T-helper 2 cell treated with Interferon-gamma antibody and Interleukin-4, amounts not matched to agents 5 μg/mL and 100 μg/mL, for 36 hours (primary cell): ENCODE measurements at regions not wholly inside any gene's neighbourhood (a gene's known extent, or its start where the extent isn't known, plus 50 kb on each side); places are given as distances from the start of the nearest gene placed in this dataset.
"Not testable (repeated sequence)": the region's sequence is repeated elsewhere in the genome, so short reads cannot be mapped to it uniquely, and the experiment has no call there.

Experiments
- DNase-seq: peaks from one replicate; pipeline ENCODE4 v3.0.0; 2021; ENCODE audit warnings: low spot score
- H3K27ac Mint-ChIP-seq: one replicate; pipeline ENCODE4 v1.8.0; 2021; ENCODE audit warnings: mild to moderate bottlenecking, mixed read lengths
- H3K27me3 Mint-ChIP-seq: one replicate; pipeline ENCODE4 v1.8.0; 2021; ENCODE audit warnings: low read depth, mixed read lengths
- H3K36me3 Mint-ChIP-seq: one replicate; pipeline ENCODE4 v1.8.0; 2021; ENCODE audit warnings: low read depth, mixed read lengths
- H3K4me1 Mint-ChIP-seq: one replicate; pipeline ENCODE4 v1.8.0; 2021; ENCODE audit warnings: low read depth, mixed read lengths
- H3K4me3 Mint-ChIP-seq: one replicate; pipeline ENCODE4 v1.8.0; 2022; ENCODE audit warnings: mild to moderate bottlenecking, moderate library complexity, mixed read lengths
- H3K9me3 Mint-ChIP-seq: one replicate; pipeline ENCODE4 v1.8.0; 2021; ENCODE audit warnings: mixed read lengths

DNA sequence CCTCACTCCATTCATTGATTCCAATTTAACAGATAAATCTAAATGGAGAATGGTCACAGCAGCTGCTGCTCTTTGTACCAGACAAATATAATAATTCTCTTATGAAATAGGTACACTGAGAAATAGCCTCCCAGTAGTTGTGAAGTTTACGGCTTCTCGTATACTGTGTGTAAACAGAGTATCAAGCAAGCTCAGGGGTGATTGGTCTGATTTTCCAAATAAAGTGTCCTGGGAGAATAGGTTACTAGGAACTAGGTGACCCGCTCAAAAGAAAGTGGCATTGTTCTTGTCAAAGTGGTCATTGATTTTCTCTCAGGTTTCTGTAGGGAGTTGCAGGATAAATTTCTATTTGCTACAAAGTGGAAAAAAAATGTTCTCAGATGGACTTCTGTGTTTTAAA is 838.2 kb downstream of the RAPGEF2 start:
- Mint-ChIP-seq H3K27me3 (no peaks in the 10 kb centered on the region), H3K4me1 (no peaks in the 10 kb centered on the region), H3K9me3 (no peaks in the 10 kb centered on the region), H3K4me3 (no peak overlapping the region), H3K36me3 (no peaks in the 10 kb centered on the region), H3K27ac (no peak overlapping the region)
- no peak for DNase-seq

- no peak overlapping the region for H3K4me3 Mint-ChIP-seq
- H3K9me3 Mint-ChIP-seq: no peaks in the 10 kb centered on the region
- H3K27me3 Mint-ChIP-seq: no peaks in the 10 kb centered on the region
- DNase-seq: no peak
- H3K27ac Mint-ChIP-seq: no peak overlapping the region
- no peaks in the 10 kb centered on the region for H3K4me1 Mint-ChIP-seq
- H3K36me3 Mint-ChIP-seq: no peaks in the 10 kb centered on the region
Measured at GRCh38 chr4:159944477-159944876, 841.6 kb downstream of the RAPGEF2 start.

- H3K36me3 Mint-ChIP-seq: no peaks in the 10 kb centered on the region
- no peak for DNase-seq
Measured at GRCh38 chr4:159946983-159947615, 844.2 kb downstream of the RAPGEF2 start.

GRCh38 chr4:159950707-159951106 is 847.8 kb downstream of the RAPGEF2 start:
- Mint-ChIP-seq H3K9me3 (no peaks in the 10 kb centered on the region), H3K4me3 (no peak overlapping the region), H3K4me1 (no peaks in the 10 kb centered on the region), H3K36me3 (no peaks in the 10 kb centered on the region), H3K27me3 (no peaks in the 10 kb centered on the region), H3K27ac (no peak overlapping the region)
- DNase-seq: no peak

More at GRCh38 chr4:159946983-159947615, 844.2 kb downstream of the RAPGEF2 start:
- Mint-ChIP-seq H3K27ac (no peak overlapping the region), H3K4me1 (no peaks in the 10 kb centered on the region), H3K27me3 (no peaks in the 10 kb centered on the region), H3K4me3 (no peak overlapping the region), H3K9me3 (no peaks in the 10 kb centered on the region)

DNA sequence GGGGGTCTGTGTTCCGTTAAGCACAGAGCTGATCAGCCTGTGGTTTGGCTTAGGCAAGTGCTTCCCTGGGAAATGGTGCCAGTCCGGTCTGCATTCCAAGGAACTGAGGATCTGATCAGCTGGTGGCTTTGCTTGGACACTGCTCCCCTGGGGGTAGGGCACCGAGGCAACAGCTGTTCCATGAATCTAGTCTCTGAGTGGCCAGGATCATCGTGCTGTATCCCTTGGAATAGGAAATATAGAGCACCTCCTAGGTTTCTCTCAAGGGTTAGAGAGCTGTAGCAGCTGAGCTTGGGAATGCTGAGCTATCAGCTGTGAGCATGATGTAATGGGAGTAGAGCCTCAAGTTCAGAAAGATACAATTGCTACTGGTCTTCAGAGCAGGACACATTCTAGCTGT is 863.9 kb downstream of the RAPGEF2 start:
- Mint-ChIP-seq H3K36me3 (no peaks in the 10 kb centered on the region), H3K4me1 (no peaks in the 10 kb centered on the region), H3K27ac (no peak overlapping the region), H3K27me3 (no peaks in the 10 kb centered on the region), H3K9me3 (no peaks in the 10 kb centered on the region), H3K4me3 (no peak overlapping the region)
- DNase-seq: no peak

DNA sequence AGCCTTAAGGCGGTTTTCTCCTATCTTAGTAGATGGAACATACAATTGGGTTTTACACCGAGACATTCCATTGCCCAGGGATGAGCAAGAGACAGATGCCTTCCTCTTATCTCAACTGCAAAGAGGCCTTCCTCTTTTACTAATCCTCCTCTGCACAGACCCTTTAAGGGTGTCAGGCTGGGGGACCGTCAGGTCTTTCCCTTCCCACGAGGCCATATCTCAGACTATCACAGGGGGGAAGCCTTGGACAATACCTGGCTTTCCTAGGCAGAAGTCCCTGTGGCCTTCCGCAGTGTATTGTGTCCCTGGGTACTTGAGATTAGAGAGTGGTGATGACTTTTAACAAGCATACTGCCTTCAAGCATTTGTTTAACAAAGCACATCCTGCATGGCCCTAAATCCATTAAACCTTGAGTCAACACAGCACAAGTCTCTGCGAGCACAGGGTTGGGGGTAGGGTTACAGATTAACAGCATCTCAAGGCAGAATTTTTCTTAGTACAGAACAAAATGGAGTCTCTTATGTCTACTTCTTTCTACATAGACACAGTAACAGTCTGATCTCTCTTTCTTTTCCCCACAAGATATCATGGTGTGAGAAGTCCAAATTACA is 874.1 kb downstream of the RAPGEF2 start:
- not testable (repeated sequence) for H3K4me3 Mint-ChIP-seq, DNase-seq, H3K27me3 Mint-ChIP-seq, H3K36me3 Mint-ChIP-seq, H3K4me1 Mint-ChIP-seq, H3K9me3 Mint-ChIP-seq, H3K27ac Mint-ChIP-seq

- Mint-ChIP-seq H3K4me3 (no peak overlapping the region), H3K36me3 (no peaks in the 10 kb centered on the region), H3K27ac (no peak overlapping the region), H3K9me3 (no peaks in the 10 kb centered on the region), H3K4me1 (no peaks in the 10 kb centered on the region), H3K27me3 (no peaks in the 10 kb centered on the region)
- DNase-seq: no peak
Measured at GRCh38 chr4:159977907-159978617, 875.2 kb downstream of the RAPGEF2 start.

- Mint-ChIP-seq H3K4me3 (no peak overlapping the region), H3K4me1 (no peaks in the 10 kb centered on the region), H3K27ac (no peak overlapping the region), H3K27me3 (no peaks in the 10 kb centered on the region), H3K36me3 (no peaks in the 10 kb centered on the region), H3K9me3 (no peaks in the 10 kb centered on the region)
- no peak for DNase-seq
Measured at GRCh38 chr4:159979351-159979750, 876.5 kb downstream of the RAPGEF2 start.

GRCh38 chr4:159979953-159980352 is 877.1 kb downstream of the RAPGEF2 start:
- Mint-ChIP-seq H3K27ac (no peak overlapping the region), H3K4me1 (no peaks in the 10 kb centered on the region), H3K27me3 (no peaks in the 10 kb centered on the region), H3K36me3 (no peaks in the 10 kb centered on the region), H3K4me3 (no peak overlapping the region), H3K9me3 (no peaks in the 10 kb centered on the region)
- no peak for DNase-seq

- no peaks in the 10 kb centered on the region for H3K36me3 Mint-ChIP-seq
- H3K9me3 Mint-ChIP-seq: no peaks in the 10 kb centered on the region
- no peaks in the 10 kb centered on the region for H3K4me1 Mint-ChIP-seq
- no peak for DNase-seq
- no peaks in the 10 kb centered on the region for H3K27me3 Mint-ChIP-seq
- H3K4me3 Mint-ChIP-seq: no peak overlapping the region
- H3K27ac Mint-ChIP-seq: no peak overlapping the region
Measured at GRCh38 chr4:159980826-159981468, 878.1 kb downstream of the RAPGEF2 start.

GRCh38 chr4:159981469-159981856 is 878.6 kb downstream of the RAPGEF2 start:
- no peak for DNase-seq
- Mint-ChIP-seq H3K27me3 (no peaks in the 10 kb centered on the region), H3K4me1 (no peaks in the 10 kb centered on the region), H3K9me3 (no peaks in the 10 kb centered on the region), H3K4me3 (no peak overlapping the region), H3K36me3 (no peaks in the 10 kb centered on the region), H3K27ac (no peak overlapping the region)

- H3K4me3 Mint-ChIP-seq: no peak overlapping the region
- H3K4me1 Mint-ChIP-seq: no peaks in the 10 kb centered on the region
- H3K9me3 Mint-ChIP-seq: peaks cover 2% of the 10 kb centered on the region
- no peak overlapping the region for H3K27ac Mint-ChIP-seq
- DNase-seq: no peak
- H3K27me3 Mint-ChIP-seq: no peaks in the 10 kb centered on the region
- H3K36me3 Mint-ChIP-seq: no peaks in the 10 kb centered on the region
Measured at GRCh38 chr4:159983082-159983481, 880.2 kb downstream of the RAPGEF2 start.

DNA sequence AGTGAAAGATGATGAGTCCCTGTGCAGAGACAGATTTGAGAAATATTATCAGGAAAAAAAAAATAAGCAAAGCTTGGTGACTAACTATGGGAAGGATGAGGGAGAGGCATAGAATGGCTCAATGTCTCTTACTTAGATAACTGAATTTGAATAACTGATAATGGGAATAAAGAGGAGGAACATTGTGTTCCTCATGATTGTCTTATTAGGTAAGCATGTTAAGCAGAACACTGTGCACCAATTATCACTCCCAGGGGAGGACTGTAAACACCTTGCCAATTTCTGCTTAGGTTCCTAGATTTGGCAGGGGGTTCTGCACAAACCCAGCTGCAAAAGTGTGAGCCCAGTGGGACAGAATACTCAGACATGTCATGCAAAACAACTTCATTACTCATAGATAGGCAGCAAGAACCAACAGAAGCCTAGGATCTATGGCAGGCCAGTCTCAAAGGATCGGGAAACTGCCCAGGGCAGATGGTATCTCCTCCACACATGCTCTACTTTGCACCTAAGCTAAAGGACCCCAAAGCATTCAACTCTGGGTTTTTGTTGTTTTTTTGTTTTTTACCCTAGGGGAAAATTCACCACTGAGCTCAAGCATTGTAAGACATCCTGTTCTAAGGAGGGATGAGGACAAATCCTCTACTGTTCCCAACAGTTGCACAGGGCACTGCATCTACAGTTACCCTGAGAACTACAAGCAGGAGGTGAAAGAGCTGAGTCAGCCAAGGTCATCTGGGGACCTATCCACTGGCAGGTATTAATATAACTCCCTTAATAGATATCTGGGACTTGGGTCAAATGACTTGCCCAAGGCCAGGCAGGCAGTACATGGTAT is 907.0 kb downstream of the RAPGEF2 start:
- Mint-ChIP-seq H3K9me3 (peaks cover 21% of the 10 kb centered on the region), H3K4me1 (no peaks in the 10 kb centered on the region), H3K4me3 (no peak overlapping the region), H3K27me3 (no peaks in the 10 kb centered on the region), H3K27ac (no peak overlapping the region), H3K36me3 (no peaks in the 10 kb centered on the region)
- no peak for DNase-seq
